ENCODE measurements at regions not wholly inside any gene's neighbourhood (a gene's known extent, or its start where the extent isn't known, plus 50 kb on each side); places are given as distances from the start of the nearest gene placed in this dataset.

GRCh38 chr19:29383696-29384095 lies 142.1 kb upstream of the VSTM2B start:
- intact Hi-C loops (cut with DNase I; ENCODE audit: low total_unique reads) = no loop called here
- no peak overlapping the region for H3K27ac ChIP-seq
- no peaks in the 10 kb centered on the region for H3K27me3 ChIP-seq
- no peaks in the 10 kb centered on the region for H3K9me3 ChIP-seq
- H3K4me3 ChIP-seq = no peak overlapping the region
- no peaks in the 10 kb centered on the region for H3K36me3 ChIP-seq (ENCODE audit: low read depth, missing control alignments)
- no peaks in the 10 kb centered on the region for H3K4me1 ChIP-seq
- no peak for DNase-seq
- TF ChIP-seq POLR2A (IDR thresholded peaks at IDR 0.05) (no peak), CTCF (IDR thresholded peaks at IDR 0.05) (no peak)
- 80 to 82% methylated on average over 5 to 6 of the region's 6 CpGs for WGBS, 2 donors

- WGBS, 2 donors = 74 to 77% methylated on average over 6 to 8 of the region's 8 CpGs
- H3K4me3 ChIP-seq = no peak overlapping the region
- no peaks in the 10 kb centered on the region for H3K4me1 ChIP-seq
- no peak for TF ChIP-seq POLR2A (IDR thresholded peaks at IDR 0.05)
- TF ChIP-seq CTCF (IDR thresholded peaks at IDR 0.05) = no peak
- H3K36me3 ChIP-seq (ENCODE audit: low read depth, missing control alignments) = no peaks in the 10 kb centered on the region
- H3K9me3 ChIP-seq = no peaks in the 10 kb centered on the region
- intact Hi-C loops (cut with DNase I; ENCODE audit: low total_unique reads) = no loop called here
- no peak for DNase-seq
- H3K27me3 ChIP-seq = no peaks in the 10 kb centered on the region
- no peak overlapping the region for H3K27ac ChIP-seq
Measured at GRCh38 chr19:29384656-29385055, 141.1 kb upstream of the VSTM2B start.

- no peak overlapping the region for H3K4me3 ChIP-seq
- intact Hi-C loops (cut with DNase I; ENCODE audit: low total_unique reads) = no loop called here
- no peaks in the 10 kb centered on the region for H3K4me1 ChIP-seq
- no peaks in the 10 kb centered on the region for H3K9me3 ChIP-seq
- H3K36me3 ChIP-seq (ENCODE audit: low read depth, missing control alignments) = no peaks in the 10 kb centered on the region
- DNase-seq = no peak
- 53 to 56% methylated on average over 9 to 13 of the region's 13 CpGs for WGBS, 2 donors
- H3K27ac ChIP-seq = no peak overlapping the region
- TF ChIP-seq CTCF (IDR thresholded peaks at IDR 0.05) (no peak), POLR2A (IDR thresholded peaks at IDR 0.05) (no peak)
- H3K27me3 ChIP-seq = no peaks in the 10 kb centered on the region
Measured at GRCh38 chr19:29385191-29385795, 140.5 kb upstream of the VSTM2B start.

- no peaks in the 10 kb centered on the region for H3K9me3 ChIP-seq
- no peak for DNase-seq
- no peaks in the 10 kb centered on the region for H3K36me3 ChIP-seq (ENCODE audit: low read depth, missing control alignments)
- no peak for TF ChIP-seq CTCF (IDR thresholded peaks at IDR 0.05)
- no peak overlapping the region for H3K27ac ChIP-seq
- H3K27me3 ChIP-seq = no peaks in the 10 kb centered on the region
- 91 to 94% methylated on average over 5 of the region's 5 CpGs for WGBS, 2 donors
- H3K4me3 ChIP-seq = no peak overlapping the region
- intact Hi-C loops (cut with DNase I; ENCODE audit: low total_unique reads) = no loop called here
- no peaks in the 10 kb centered on the region for H3K4me1 ChIP-seq
Measured at GRCh38 chr19:29386970-29387369, 138.8 kb upstream of the VSTM2B start.

- H3K4me3 ChIP-seq = no peak overlapping the region
- H3K4me1 ChIP-seq = no peaks in the 10 kb centered on the region
- DNase-seq = no peak
- TF ChIP-seq CTCF (IDR thresholded peaks at IDR 0.05) = no peak
- TF ChIP-seq POLR2A (IDR thresholded peaks at IDR 0.05) = no peak
- no peaks in the 10 kb centered on the region for H3K27me3 ChIP-seq
- no peaks in the 10 kb centered on the region for H3K9me3 ChIP-seq
- H3K36me3 ChIP-seq (ENCODE audit: low read depth, missing control alignments) = no peaks in the 10 kb centered on the region
- intact Hi-C loops (cut with DNase I; ENCODE audit: low total_unique reads) = no loop called here
- WGBS, 2 donors = 88 to 92% methylated on average over 8 to 13 of the region's 13 CpGs
- no peak overlapping the region for H3K27ac ChIP-seq
Measured at GRCh38 chr19:29387586-29387985, 138.2 kb upstream of the VSTM2B start.
